ENCODE measurements at regions not wholly inside any gene's neighbourhood (a gene's known extent, or its start where the extent isn't known, plus 50 kb on each side); places are given as distances from the start of the nearest gene placed in this dataset.

DNA sequence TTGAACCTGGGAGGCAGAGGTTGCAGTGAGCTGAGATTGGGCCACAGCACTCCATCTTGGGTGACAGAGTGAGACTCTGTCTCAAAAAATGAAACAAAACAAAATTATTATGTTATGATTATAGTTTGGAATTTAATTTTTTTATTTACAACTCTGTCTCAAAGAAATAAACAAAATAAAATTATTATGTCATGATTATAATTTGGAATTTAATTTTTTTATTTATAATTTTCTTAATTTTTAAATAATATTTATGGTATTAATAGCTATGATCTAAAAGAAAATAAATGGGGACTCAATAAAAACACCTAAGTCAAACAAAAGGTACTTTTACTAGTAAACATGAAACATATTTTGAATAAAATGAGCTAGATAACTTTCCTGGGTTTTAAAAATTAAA lies 994.8 kb upstream of the GHITM start:
- TF ChIP-seq, protein P1, sequence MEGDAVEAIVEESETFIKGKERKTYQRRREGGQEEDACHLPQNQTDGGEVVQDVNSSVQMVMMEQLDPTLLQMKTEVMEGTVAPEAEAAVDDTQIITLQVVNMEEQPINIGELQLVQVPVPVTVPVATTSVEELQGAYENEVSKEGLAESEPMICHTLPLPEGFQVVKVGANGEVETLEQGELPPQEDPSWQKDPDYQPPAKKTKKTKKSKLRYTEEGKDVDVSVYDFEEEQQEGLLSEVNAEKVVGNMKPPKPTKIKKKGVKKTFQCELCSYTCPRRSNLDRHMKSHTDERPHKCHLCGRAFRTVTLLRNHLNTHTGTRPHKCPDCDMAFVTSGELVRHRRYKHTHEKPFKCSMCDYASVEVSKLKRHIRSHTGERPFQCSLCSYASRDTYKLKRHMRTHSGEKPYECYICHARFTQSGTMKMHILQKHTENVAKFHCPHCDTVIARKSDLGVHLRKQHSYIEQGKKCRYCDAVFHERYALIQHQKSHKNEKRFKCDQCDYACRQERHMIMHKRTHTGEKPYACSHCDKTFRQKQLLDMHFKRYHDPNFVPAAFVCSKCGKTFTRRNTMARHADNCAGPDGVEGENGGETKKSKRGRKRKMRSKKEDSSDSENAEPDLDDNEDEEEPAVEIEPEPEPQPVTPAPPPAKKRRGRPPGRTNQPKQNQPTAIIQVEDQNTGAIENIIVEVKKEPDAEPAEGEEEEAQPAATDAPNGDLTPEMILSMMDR (IDR thresholded peaks at IDR 0.05): no peak
- no peak for TF ChIP-seq EP300 (IDR thresholded peaks at IDR 0.05)
- TF ChIP-seq POLR2AphosphoS5 (IDR thresholded peaks at IDR 0.05): no peak
- no peak for TF ChIP-seq POLR2A (IDR thresholded peaks at IDR 0.05)
